ENCODE measurements at regions not wholly inside any gene's neighbourhood (a gene's known extent, or its start where the extent isn't known, plus 50 kb on each side); places are given as distances from the start of the nearest gene placed in this dataset.

- no peak for TF ChIP-seq CTCF (IDR thresholded peaks at IDR 0.05)
- TF ChIP-seq POLR2A (IDR thresholded peaks at IDR 0.05) = no peak
Observed at GRCh38 chr18:22856870-22857269, 76.3 kb upstream of the RBBP8 start.

All from Peyer's patch (tissue), 4 donors.